ENCODE measurements at regions not wholly inside any gene's neighbourhood (a gene's known extent, or its start where the extent isn't known, plus 50 kb on each side); places are given as distances from the start of the nearest gene placed in this dataset.

GRCh38 chr18:34098109-34098508, 126.6 kb downstream of the NOL4 start:
- in situ Hi-C loops (cut with HindIII; ENCODE audit: low pct_unique_long_range_greater_than_20kb, low sequenced_read_pairs) = no loop called here

DNA sequence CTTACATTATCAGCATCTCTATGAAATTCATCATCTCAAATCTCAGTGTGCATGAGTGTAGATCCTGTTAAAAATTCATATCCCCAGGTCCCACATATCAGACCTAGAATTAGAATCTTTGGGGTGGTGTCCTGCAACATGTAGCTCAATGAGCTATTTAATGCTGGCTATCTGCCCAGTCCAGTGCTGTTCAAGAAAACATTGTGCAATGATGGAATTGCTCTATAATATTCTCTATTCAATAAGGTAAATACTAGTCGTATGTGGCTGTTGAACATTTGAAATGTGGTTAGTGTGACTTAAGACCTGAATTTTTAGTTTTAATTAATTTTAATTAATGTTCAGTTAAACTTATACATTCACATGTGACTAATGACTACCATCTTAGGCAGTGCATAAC, 127.4 kb downstream of the NOL4 start:
- H3K4me1 ChIP-seq (ENCODE audit: control insufficient read depth, insufficient read depth, low read length) = no peaks in the 10 kb centered on the region
- BruUV-seq (replicated peaks) = no TSS peak
- H3K36me3 ChIP-seq (ENCODE audit: control insufficient read depth, insufficient read depth, low read length) = no peaks in the 10 kb centered on the region
- intact Hi-C loops (cut with micrococcal nuclease; ENCODE audit: unreplicated experiment) (loop anchor here (5.0 kb wide), 1 partner anchor 1710 kb away; no protein-coding TSS in a partner anchor), in situ Hi-C loops (cut with HindIII; ENCODE audit: low pct_unique_long_range_greater_than_20kb, low sequenced_read_pairs) (no loop called here)
- H3K27ac ChIP-seq (ENCODE audit: low read length) = no peak overlapping the region
- no peaks in the 10 kb centered on the region for H3K9me3 ChIP-seq (ENCODE audit: control insufficient read depth, insufficient read depth, low read depth, low read length)
- TF ChIP-seq POLR2AphosphoS5 (IDR thresholded peaks at IDR 0.05; ENCODE audit: low read depth, low read length) = no peak
- TF ChIP-seq SIN3A (IDR thresholded peaks at IDR 0.05; ENCODE audit: borderline replicate concordance, insufficient read depth, low read depth, low read length) = no peak
- TF ChIP-seq CTCF (IDR thresholded peaks at IDR 0.05) = no peak
- no peak for TF ChIP-seq TCF7L2 (IDR thresholded peaks at IDR 0.05; ENCODE audit: low read depth, low read length)
- DNase-seq (ENCODE audit: low read depth, low spot score) (no peak), ATAC-seq (no peak)
- no peaks in the 10 kb centered on the region for H3K27me3 ChIP-seq (ENCODE audit: control insufficient read depth, insufficient read depth, low read length)
- CTCF ChIA-PET = interaction anchor here (0.6 kb wide), 1 partner anchor 258 kb away, joined by 4 read pairs; no protein-coding TSS in a partner anchor
- POLR2A ChIA-PET = no interaction called here
- no peak overlapping the region for H3K4me3 ChIP-seq (ENCODE audit: low read depth in 2 of 2, low read length in 2 of 2)

More at GRCh38 chr18:34098109-34098508, 126.6 kb downstream of the NOL4 start:
- Histone ChIP-seq H3K27me3 (ENCODE audit: control insufficient read depth, insufficient read depth, low read length) (no peaks in the 10 kb centered on the region), H3K27ac (ENCODE audit: low read length) (no peak overlapping the region), H3K4me3 (ENCODE audit: low read depth in 2 of 2, low read length in 2 of 2) (no peak overlapping the region), H3K36me3 (ENCODE audit: control insufficient read depth, insufficient read depth, low read length) (no peaks in the 10 kb centered on the region), H3K4me1 (ENCODE audit: control insufficient read depth, insufficient read depth, low read length) (no peaks in the 10 kb centered on the region), H3K9me3 (ENCODE audit: control insufficient read depth, insufficient read depth, low read depth, low read length) (no peaks in the 10 kb centered on the region)
- intact Hi-C loops (cut with micrococcal nuclease; ENCODE audit: unreplicated experiment) = loop anchor here (5.0 kb wide), 1 partner anchor 1711 kb away; no protein-coding TSS in a partner anchor
- ATAC-seq = no peak
- no peak for TF ChIP-seq SIN3A (IDR thresholded peaks at IDR 0.05; ENCODE audit: borderline replicate concordance, insufficient read depth, low read depth, low read length)
- TF ChIP-seq CTCF (IDR thresholded peaks at IDR 0.05) = no peak
- no peak for TF ChIP-seq TCF7L2 (IDR thresholded peaks at IDR 0.05; ENCODE audit: low read depth, low read length)
- no peak for TF ChIP-seq POLR2AphosphoS5 (IDR thresholded peaks at IDR 0.05; ENCODE audit: low read depth, low read length)
- no peak for TF ChIP-seq REST (IDR thresholded peaks at IDR 0.05; ENCODE audit: insufficient read depth in 1 of 2, low read depth in 2 of 2, low read length in 1 of 2)
- CTCF ChIA-PET = no interaction called here
- DNase-seq (ENCODE audit: low read depth, low spot score) = no peak
- POLR2A ChIA-PET = no interaction called here
- no TSS peak for BruUV-seq (replicated peaks)
